Nephron (organoid): ENCODE measurements at regions not wholly inside any gene's neighbourhood (a gene's known extent, or its start where the extent isn't known, plus 50 kb on each side); places are given as distances from the start of the nearest gene placed in this dataset.
"Not testable (repeated sequence)": the region's sequence is repeated elsewhere in the genome, so short reads cannot be mapped to it uniquely, and the experiment has no call there.

Experiments
- H3K27ac Mint-ChIP-seq, 3 experiments: 2 replicates each; pipeline ENCODE4 v1.8.0; 2020; ENCODE audit warnings: mixed read lengths in 3 of 3, mild to moderate bottlenecking in 2 of 3, moderate library complexity in 1 of 3
- H3K27me3 Mint-ChIP-seq: 2 replicates; pipeline ENCODE4 v1.8.0; 2021; ENCODE audit warnings: low read depth, mild to moderate bottlenecking, moderate library complexity, mixed read lengths
- H3K36me3 Mint-ChIP-seq: 2 replicates; pipeline ENCODE4 v1.8.0; 2020; ENCODE audit warnings: low read depth, mixed read lengths
- H3K4me1 Mint-ChIP-seq: 2 replicates; pipeline ENCODE4 v1.8.0; 2020; ENCODE audit warnings: mixed read lengths
- H3K4me3 Mint-ChIP-seq, 3 experiments: 2 replicates each; pipeline ENCODE4 v1.8.0; 2020; ENCODE audit warnings: mild to moderate bottlenecking in 3 of 3, mixed read lengths in 3 of 3, moderate library complexity in 2 of 3
- H3K9me3 Mint-ChIP-seq: 2 replicates; pipeline ENCODE4 v1.8.0; 2020; ENCODE audit warnings: mixed read lengths
- CTCF ChIP-seq, 3 experiments: fragments of 200-600 bp; sonication (generic); IDR thresholded peaks; one replicate each; pipeline ENCODE4 v1.5.0; 2021; ENCODE audit warnings: antibody characterized with exemption in 3 of 3; ENCODE audit not compliant: unreplicated experiment in 3 of 3

GRCh38 chr7:142528608-142529408, 220.5 kb upstream of the PRSS1 start:
- Mint-ChIP-seq H3K4me3 (no peak overlapping the region), H3K27ac (no peak overlapping the region), H3K27me3 (peaks cover 17% of the 10 kb centered on the region), H3K36me3 (no peaks in the 10 kb centered on the region), H3K9me3 (no peaks in the 10 kb centered on the region), H3K4me1 (no peaks in the 10 kb centered on the region)
- no peak for TF ChIP-seq CTCF (IDR thresholded peaks at IDR 0.05; ENCODE audit: unreplicated experiment in 3 of 3)

DNA sequence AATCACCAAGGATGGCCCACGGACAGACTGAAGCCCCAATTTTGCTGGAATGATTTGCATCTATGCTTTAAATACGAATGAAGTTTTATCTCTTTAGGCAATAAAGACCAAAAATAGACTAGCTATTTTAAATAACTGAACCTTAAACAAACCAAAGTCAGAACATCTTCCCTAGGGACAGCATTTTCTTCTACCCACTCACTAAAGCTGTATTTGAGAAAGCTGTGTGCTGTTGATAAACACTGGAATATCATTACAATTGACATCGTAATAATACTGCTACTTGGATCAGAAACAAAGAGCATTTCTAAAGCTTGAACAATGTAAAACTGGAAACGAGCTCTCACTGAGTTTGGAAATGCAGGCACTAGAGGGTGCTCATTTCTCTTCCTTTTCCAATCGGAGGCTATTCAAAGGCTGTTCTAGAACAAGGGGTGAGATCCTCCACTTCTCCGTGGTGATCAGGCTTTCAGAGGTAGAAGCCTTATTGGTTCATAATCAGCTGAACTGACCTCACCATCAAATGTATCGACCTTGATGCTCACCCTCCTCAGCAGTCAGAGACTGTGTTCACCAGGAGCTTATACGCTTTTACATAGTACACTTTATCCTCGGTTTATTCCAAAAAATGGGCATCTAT, 225.3 kb upstream of the PRSS1 start:
- TF ChIP-seq CTCF (IDR thresholded peaks at IDR 0.05; ENCODE audit: unreplicated experiment in 3 of 3): no peak

DNA sequence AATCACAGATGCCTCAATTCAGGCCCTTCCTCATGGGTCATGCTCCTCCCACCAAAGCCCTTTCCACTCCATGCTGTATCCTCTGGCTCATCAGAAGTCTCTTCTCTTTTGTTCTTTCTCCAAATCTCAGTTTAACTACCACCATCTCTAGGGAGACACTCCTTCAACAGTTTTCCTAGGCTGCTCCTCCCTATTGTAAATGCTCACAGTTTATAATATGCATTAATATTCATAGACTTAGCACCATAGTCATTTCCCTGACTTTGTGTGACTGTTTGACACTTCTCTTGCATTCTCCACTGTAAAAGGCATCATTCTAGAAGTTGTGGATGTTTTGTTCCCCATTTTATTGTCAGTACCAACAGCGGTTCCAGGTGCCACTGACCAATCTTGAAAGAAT, 226.5 kb upstream of the PRSS1 start:
- Mint-ChIP-seq H3K27me3 (peaks cover 14% of the 10 kb centered on the region), H3K9me3 (no peaks in the 10 kb centered on the region)
- no peak for TF ChIP-seq CTCF (IDR thresholded peaks at IDR 0.05; ENCODE audit: unreplicated experiment in 3 of 3)

More for the DNA sequence above, 225.3 kb upstream of the PRSS1 start:
- Mint-ChIP-seq H3K27ac (no peak overlapping the region), H3K4me3 (no peak overlapping the region), H3K4me1 (no peaks in the 10 kb centered on the region), H3K36me3 (no peaks in the 10 kb centered on the region), H3K27me3 (peaks cover 19% of the 10 kb centered on the region), H3K9me3 (no peaks in the 10 kb centered on the region)

DNA sequence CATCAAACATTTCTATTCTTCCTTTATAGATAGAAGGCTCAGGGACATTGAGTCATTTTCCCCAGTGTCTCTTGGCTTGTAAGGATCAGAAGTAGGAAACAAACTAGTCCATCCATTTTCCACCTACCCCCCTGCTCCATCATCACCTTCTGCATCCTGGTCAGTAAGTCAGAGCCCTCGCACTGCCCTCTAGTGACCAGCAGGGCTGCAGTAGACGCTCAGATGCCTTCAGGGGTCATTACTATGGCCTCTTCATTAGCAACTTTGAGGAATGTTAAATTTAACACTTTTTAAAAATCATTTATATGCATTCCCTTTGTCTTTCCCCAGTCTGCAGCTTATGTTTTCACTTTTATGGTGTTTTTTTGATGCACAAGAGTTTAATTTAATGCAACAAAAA, 228.4 kb upstream of the PRSS1 start:
- not testable (repeated sequence) for H3K4me1 Mint-ChIP-seq, H3K27ac Mint-ChIP-seq, H3K4me3 Mint-ChIP-seq, H3K27me3 Mint-ChIP-seq, H3K36me3 Mint-ChIP-seq, H3K9me3 Mint-ChIP-seq

More for the DNA sequence above, 226.5 kb upstream of the PRSS1 start:
- Mint-ChIP-seq H3K4me1 (no peaks in the 10 kb centered on the region), H3K4me3 (no peak overlapping the region), H3K27ac (no peak overlapping the region), H3K36me3 (no peaks in the 10 kb centered on the region)

GRCh38 chr7:142520455-142520854, 228.8 kb upstream of the PRSS1 start:
- not testable (repeated sequence) for H3K27ac Mint-ChIP-seq, H3K9me3 Mint-ChIP-seq, H3K27me3 Mint-ChIP-seq, H3K4me3 Mint-ChIP-seq, H3K36me3 Mint-ChIP-seq, H3K4me1 Mint-ChIP-seq

GRCh38 chr7:142519079-142520078, 229.9 kb upstream of the PRSS1 start:
- Mint-ChIP-seq H3K27me3 (peaks cover 6% of the 10 kb centered on the region), H3K36me3 (no peaks in the 10 kb centered on the region), H3K9me3 (no peaks in the 10 kb centered on the region), H3K4me1 (no peaks in the 10 kb centered on the region), H3K27ac (no peak overlapping the region), H3K4me3 (no peak overlapping the region)
- no peak for TF ChIP-seq CTCF (IDR thresholded peaks at IDR 0.05; ENCODE audit: unreplicated experiment in 3 of 3)
